ENCODE measurements at regions not wholly inside any gene's neighbourhood (a gene's known extent, or its start where the extent isn't known, plus 50 kb on each side); places are given as distances from the start of the nearest gene placed in this dataset.

- no peak overlapping the region for H3K27ac ChIP-seq (ENCODE audit: extremely low read depth, low read depth, low read length)
- TF ChIP-seq REST (tag by site-specific recombination; IDR thresholded peaks at IDR 0.05) (peak; percentile 68), ZNF701 (tag by site-specific recombination; IDR thresholded peaks at IDR 0.05) (no peak)
- no peaks in the 10 kb centered on the region for H3K4me1 ChIP-seq (ENCODE audit: control insufficient read depth, insufficient read depth, low read length)
- no peaks in the 10 kb centered on the region for H3K36me3 ChIP-seq (ENCODE audit: control insufficient read depth in 2 of 2, insufficient read depth in 1 of 2, low read length in 2 of 2)
- ChIA-PET POLR2A (no interaction called here), CTCF (interaction anchor here (0.6 to 12.3 kb wide), 4 partner anchors 8 to 187 kb away, joined by 3 to 149 read pairs (median 3); no protein-coding TSS in a partner anchor)
- H3K4me3 ChIP-seq (ENCODE audit: low read depth, low read length): no peak overlapping the region
- no peaks in the 10 kb centered on the region for H3K9me3 ChIP-seq (ENCODE audit: control insufficient read depth, insufficient read depth, low read depth, low read length)
Observed at GRCh38 chr6:134114489-134114888, 62.1 kb upstream of the SLC2A12 start.

- Histone ChIP-seq H3K9me3 (ENCODE audit: control insufficient read depth, insufficient read depth, low read depth, low read length) (no peaks in the 10 kb centered on the region), H3K4me1 (ENCODE audit: control insufficient read depth, insufficient read depth, low read length) (peaks cover 4% of the 10 kb centered on the region; the same call in 1 of the 2 replicates), H3K27ac (ENCODE audit: extremely low read depth, low read depth, low read length) (no peak overlapping the region), H3K36me3 (ENCODE audit: control insufficient read depth in 2 of 2, insufficient read depth in 1 of 2, low read length in 2 of 2) (no peaks in the 10 kb centered on the region), H3K4me3 (ENCODE audit: low read depth, low read length) (no peak overlapping the region)
- ChIA-PET CTCF (interaction anchor here (0.6 to 12.3 kb wide), 48 partner anchors 9 to 1114 kb away, joined by 3 to 149 read pairs (median 4); no protein-coding TSS in a partner anchor), POLR2A (no interaction called here)
- no peak for TF ChIP-seq HOXA7 (CRISPR knock-in tag; IDR thresholded peaks at IDR 0.05; ENCODE audit: borderline replicate concordance)
- no peak for TF ChIP-seq ZNF571 (tag by site-specific recombination; IDR thresholded peaks at IDR 0.05)
- TF ChIP-seq, protein P1, sequence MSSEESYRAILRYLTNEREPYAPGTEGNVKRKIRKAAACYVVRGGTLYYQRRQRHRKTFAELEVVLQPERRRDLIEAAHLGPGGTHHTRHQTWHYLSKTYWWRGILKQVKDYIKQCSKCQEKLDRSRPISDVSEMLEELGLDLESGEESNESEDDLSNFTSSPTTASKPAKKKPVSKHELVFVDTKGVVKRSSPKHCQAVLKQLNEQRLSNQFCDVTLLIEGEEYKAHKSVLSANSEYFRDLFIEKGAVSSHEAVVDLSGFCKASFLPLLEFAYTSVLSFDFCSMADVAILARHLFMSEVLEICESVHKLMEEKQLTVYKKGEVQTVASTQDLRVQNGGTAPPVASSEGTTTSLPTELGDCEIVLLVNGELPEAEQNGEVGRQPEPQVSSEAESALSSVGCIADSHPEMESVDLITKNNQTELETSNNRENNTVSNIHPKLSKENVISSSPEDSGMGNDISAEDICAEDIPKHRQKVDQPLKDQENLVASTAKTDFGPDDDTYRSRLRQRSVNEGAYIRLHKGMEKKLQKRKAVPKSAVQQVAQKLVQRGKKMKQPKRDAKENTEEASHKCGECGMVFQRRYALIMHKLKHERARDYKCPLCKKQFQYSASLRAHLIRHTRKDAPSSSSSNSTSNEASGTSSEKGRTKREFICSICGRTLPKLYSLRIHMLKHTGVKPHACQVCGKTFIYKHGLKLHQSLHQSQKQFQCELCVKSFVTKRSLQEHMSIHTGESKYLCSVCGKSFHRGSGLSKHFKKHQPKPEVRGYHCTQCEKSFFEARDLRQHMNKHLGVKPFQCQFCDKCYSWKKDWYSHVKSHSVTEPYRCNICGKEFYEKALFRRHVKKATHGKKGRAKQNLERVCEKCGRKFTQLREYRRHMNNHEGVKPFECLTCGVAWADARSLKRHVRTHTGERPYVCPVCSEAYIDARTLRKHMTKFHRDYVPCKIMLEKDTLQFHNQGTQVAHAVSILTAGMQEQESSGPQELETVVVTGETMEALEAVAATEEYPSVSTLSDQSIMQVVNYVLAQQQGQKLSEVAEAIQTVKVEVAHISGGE (tag by site-specific recombination; conservative IDR thresholded peaks at IDR 0.05; ENCODE audit: low read depth): no peak
- no peak for TF ChIP-seq ZNF202 (tag by site-specific recombination; IDR thresholded peaks at IDR 0.05; ENCODE audit: borderline replicate concordance)
- no peak for TF ChIP-seq ZNF280D (tag by site-specific recombination; IDR thresholded peaks at IDR 0.05)
- TF ChIP-seq, protein P2, sequence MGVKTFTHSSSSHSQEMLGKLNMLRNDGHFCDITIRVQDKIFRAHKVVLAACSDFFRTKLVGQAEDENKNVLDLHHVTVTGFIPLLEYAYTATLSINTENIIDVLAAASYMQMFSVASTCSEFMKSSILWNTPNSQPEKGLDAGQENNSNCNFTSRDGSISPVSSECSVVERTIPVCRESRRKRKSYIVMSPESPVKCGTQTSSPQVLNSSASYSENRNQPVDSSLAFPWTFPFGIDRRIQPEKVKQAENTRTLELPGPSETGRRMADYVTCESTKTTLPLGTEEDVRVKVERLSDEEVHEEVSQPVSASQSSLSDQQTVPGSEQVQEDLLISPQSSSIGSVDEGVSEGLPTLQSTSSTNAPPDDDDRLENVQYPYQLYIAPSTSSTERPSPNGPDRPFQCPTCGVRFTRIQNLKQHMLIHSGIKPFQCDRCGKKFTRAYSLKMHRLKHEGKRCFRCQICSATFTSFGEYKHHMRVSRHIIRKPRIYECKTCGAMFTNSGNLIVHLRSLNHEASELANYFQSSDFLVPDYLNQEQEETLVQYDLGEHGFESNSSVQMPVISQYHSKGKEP (tag by site-specific recombination; IDR thresholded peaks at IDR 0.05): no peak
- TF ChIP-seq ZNF394 (tag by site-specific recombination; IDR thresholded peaks at IDR 0.05; ENCODE audit: borderline replicate concordance): no peak
- no peak for TF ChIP-seq ZNF48 (tag by site-specific recombination; IDR thresholded peaks at IDR 0.05)
- TF ChIP-seq, protein P3, sequence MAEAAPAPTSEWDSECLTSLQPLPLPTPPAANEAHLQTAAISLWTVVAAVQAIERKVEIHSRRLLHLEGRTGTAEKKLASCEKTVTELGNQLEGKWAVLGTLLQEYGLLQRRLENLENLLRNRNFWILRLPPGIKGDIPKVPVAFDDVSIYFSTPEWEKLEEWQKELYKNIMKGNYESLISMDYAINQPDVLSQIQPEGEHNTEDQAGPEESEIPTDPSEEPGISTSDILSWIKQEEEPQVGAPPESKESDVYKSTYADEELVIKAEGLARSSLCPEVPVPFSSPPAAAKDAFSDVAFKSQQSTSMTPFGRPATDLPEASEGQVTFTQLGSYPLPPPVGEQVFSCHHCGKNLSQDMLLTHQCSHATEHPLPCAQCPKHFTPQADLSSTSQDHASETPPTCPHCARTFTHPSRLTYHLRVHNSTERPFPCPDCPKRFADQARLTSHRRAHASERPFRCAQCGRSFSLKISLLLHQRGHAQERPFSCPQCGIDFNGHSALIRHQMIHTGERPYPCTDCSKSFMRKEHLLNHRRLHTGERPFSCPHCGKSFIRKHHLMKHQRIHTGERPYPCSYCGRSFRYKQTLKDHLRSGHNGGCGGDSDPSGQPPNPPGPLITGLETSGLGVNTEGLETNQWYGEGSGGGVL (tag by site-specific recombination; IDR thresholded peaks at IDR 0.05): no peak
- TF ChIP-seq PRDM1 (tag by site-specific recombination; IDR thresholded peaks at IDR 0.05): no peak
- TF ChIP-seq ZBTB48 (tag by site-specific recombination; IDR thresholded peaks at IDR 0.05): no peak
- no peak for TF ChIP-seq ZNF157 (tag by site-specific recombination; IDR thresholded peaks at IDR 0.05)
- TF ChIP-seq BCL6B (tag by site-specific recombination; IDR thresholded peaks at IDR 0.05): no peak
- no peak for TF ChIP-seq ZXDB (tag by site-specific recombination; IDR thresholded peaks at IDR 0.05)
Observed at GRCh38 chr6:134111726-134112125, 59.3 kb upstream of the SLC2A12 start.

Measured in HEK293 (cell line).